Left ventricle myocardium superior (tissue), 1 donor: ENCODE measurements at regions not wholly inside any gene's neighbourhood (a gene's known extent, or its start where the extent isn't known, plus 50 kb on each side); places are given as distances from the start of the nearest gene placed in this dataset.
"Not testable (repeated sequence)": the region's sequence is repeated elsewhere in the genome, so short reads cannot be mapped to it uniquely, and the experiment has no call there.

ENCODE experiments used
- ATAC-seq: fragments of 200-7000 bp; cut with Tn5 transposase; one replicate; pipeline ENCODE4 v1.9.1; 2020; ENCODE audit warnings: mild to moderate bottlenecking, moderate library complexity
- DNase-seq: peaks from one replicate; pipeline ENCODE4 v3.0.0-alpha.2; 2020
- intact Hi-C: fragments of 100-400 bp; cut with micrococcal nuclease; formaldehyde crosslinking; loops from one replicate; pipeline ENCODE4 v1.11.0; 2022
- donor health status: DM: no; HTN: yes; CAD: no; lungs with severe emphysema.

- ATAC-seq (no peak), DNase-seq (no peak)
- intact Hi-C loops = no loop called here
Measured at GRCh38 chr2:224185023-224185601, 146.0 kb upstream of the SERPINE2 start.

- ATAC-seq (no peak), DNase-seq (no peak)
- intact Hi-C loops = no loop called here
Measured at GRCh38 chr2:224183086-224183485, 144.0 kb upstream of the SERPINE2 start.

GRCh38 chr2:224182498-224182897 is 143.4 kb upstream of the SERPINE2 start:
- DNase-seq (no peak), ATAC-seq (no peak)
- intact Hi-C loops = no loop called here

GRCh38 chr2:224181534-224182155 is 142.6 kb upstream of the SERPINE2 start:
- ATAC-seq = no peak
- intact Hi-C loops = no loop called here
- no peak for DNase-seq

DNA sequence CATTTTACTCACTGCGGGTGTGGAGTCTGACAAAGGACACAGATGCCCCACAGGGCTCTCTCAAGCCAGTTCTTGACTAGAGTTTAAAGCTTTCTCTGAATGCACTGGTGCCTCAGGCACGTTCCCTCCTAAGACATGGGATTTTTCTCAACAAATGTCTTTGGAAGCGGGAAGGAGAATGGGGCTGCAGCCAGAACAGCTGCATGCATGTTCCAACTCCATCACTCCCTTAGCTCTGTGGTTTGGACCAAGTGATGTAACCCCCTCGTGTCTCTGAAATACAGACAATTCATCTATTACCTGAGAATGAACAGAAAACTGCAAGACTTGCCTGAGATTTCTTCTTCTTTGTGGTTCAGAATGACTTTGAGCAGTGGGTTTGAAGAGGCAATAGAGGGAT is 141.7 kb upstream of the SERPINE2 start:
- DNase-seq = peak; percentile 24
- peak; percentile 67 for ATAC-seq
- intact Hi-C loops = no loop called here

- no peak for DNase-seq
Measured at GRCh38 chr2:224178056-224178455, 139.0 kb upstream of the SERPINE2 start.

DNA sequence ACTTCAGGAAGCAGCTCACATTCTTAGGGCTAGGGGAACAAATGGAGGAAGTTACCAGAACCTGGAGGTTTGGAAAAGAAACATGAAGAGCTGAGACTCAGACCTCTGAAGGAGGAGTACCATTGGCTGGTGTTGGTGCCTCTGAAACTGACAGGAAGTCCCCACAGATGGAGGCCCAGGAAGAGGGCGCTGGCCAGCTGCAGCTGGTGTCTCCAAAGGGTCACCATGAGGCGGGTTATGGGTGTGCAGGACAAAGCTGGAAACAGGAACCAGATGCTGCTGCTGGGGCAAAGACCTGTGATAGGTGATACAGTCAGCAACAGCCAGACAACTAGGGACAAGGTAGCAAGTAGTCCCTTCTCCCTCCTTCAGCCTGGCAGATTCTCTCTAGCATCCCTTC is 136.5 kb upstream of the SERPINE2 start:
- DNase-seq (no peak), ATAC-seq (no peak)
- intact Hi-C loops = no loop called here

More at GRCh38 chr2:224178056-224178455, 139.0 kb upstream of the SERPINE2 start:
- intact Hi-C loops = no loop called here
- no peak for ATAC-seq

- no peak for ATAC-seq
- intact Hi-C loops = no loop called here
- no peak for DNase-seq
Measured at GRCh38 chr2:224174990-224175389, 135.9 kb upstream of the SERPINE2 start.

DNA sequence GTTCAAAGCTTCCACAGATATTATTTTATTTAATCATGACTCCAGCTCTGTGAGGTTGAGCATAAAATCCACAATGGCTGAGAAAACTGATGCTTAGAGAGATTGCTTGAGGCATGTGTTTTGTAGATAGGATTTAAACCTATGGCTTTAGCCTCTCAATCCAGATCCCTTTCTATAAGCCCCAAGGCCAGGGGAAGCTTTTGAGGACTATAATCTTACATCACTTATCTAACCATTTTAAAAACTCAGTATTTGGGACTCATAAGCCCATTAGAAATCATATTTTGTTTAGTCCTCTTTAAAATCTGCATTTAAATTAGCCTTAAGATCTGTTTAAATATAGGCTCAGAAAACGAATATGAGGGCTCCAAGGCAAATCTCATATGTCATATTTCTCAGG is 135.4 kb upstream of the SERPINE2 start:
- intact Hi-C loops = no loop called here
- ATAC-seq (no peak), DNase-seq (no peak)

- DNase-seq = no peak
- ATAC-seq = no peak
- intact Hi-C loops = no loop called here
Measured at GRCh38 chr2:224173933-224174332, 134.8 kb upstream of the SERPINE2 start.

- ATAC-seq = no peak
- no peak for DNase-seq
- intact Hi-C loops = no loop called here
Measured at GRCh38 chr2:224173210-224173609, 134.1 kb upstream of the SERPINE2 start.

DNA sequence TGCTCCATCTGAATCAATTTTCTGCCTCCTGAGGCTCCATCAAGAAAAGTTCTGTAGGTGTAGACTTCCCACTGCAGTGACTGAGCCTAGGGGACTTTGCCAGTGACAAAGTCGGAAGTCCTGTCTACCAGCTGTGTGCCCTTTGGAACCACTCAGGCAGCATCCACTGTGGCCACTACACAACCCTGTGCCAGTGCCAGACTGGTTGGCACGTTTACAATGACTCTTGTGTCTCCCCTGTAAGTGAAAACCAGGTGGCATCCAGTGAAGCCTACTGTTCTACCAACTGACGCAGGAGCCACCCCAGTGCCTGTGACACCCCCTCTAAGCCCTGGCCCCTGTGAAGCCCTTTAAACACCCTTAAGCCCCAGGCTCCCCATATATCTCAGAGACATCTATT is 132.1 kb upstream of the SERPINE2 start:
- ATAC-seq = no peak
- DNase-seq = no peak
- intact Hi-C loops = no loop called here

DNA sequence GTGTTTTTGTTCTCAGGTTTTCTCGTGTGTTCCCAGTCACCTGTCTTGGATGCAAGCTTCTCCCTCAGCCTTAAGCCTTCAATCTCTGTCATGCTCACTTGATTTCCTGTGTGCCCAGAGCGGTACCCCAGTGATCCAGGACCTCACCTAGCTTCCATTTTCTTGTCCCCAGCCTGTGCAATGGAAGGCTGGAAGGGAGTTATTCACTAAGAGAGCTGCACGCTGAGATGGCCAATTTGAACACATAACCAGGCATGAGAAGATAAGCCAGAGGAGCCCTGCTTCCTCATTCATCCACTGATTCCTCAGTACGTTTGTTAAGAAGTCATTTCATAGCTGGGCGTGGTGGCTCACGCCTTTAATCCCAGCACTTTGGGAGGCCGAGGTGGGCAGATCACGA is 130.8 kb upstream of the SERPINE2 start:
- intact Hi-C loops = no loop called here
- no peak for DNase-seq
- no peak for ATAC-seq

- ATAC-seq, DNase-seq, intact Hi-C loops: not testable (repeated sequence)
Measured at GRCh38 chr2:224167781-224168180, 128.7 kb upstream of the SERPINE2 start.

- intact Hi-C loops = no loop called here
- ATAC-seq (no peak), DNase-seq (no peak)
Measured at GRCh38 chr2:224166654-224167053, 127.6 kb upstream of the SERPINE2 start.

DNA sequence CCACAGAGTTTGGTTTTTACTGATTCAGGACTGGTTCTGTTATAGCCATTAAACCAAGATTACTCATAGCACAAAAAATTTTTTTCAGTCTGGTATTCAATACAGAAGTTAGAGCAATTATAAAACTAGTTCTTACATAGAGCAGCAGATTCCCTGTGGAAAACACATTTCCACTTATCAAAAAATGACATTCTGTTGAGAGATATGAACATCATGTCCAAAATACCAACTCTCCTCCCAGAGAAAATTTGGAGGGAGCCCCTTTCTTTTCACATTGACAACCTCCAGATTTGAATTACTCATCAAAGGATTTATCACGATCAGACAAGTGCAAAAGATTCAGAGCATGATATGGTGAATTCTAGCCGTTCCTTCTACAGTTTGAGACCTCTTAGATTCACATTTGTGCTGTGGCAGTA is 126.8 kb upstream of the SERPINE2 start:
- intact Hi-C loops = no loop called here
- ATAC-seq (no peak), DNase-seq (no peak)

DNA sequence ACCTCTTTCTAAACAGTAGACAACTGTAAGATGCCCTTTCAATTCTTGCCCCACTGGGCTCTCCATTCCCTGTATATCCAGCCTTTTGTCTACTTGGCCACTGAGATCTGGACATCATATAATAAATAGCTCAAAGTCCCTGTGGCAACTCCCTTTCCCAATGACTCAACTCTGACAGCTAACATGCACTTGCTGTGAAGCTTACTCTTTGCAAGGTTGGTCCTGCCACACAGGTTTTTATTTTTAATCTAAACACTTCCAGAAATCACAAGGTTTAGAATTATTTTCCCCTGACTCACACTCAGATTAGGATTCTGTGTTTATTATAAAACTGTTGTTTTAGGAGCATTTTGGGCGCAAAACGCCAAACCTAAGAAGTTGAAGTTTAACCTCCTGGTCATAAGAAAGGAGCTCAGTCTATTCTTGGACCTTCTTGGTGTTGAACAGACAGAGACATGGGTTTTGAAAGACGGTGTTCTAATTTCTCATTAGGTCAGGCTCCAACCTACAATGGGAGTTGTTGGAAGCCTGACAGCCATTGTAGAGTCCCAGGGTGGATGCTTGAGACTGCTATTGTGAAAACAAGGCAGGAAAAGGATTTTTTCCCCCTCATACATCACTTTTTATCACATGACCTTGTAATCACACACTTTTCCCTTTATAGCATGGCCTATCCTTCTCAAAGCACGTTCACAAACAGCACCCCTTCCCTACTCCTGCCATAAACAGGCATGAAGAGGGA is 124.7 kb upstream of the SERPINE2 start:
- ATAC-seq = no peak
- intact Hi-C loops = no loop called here

DNA sequence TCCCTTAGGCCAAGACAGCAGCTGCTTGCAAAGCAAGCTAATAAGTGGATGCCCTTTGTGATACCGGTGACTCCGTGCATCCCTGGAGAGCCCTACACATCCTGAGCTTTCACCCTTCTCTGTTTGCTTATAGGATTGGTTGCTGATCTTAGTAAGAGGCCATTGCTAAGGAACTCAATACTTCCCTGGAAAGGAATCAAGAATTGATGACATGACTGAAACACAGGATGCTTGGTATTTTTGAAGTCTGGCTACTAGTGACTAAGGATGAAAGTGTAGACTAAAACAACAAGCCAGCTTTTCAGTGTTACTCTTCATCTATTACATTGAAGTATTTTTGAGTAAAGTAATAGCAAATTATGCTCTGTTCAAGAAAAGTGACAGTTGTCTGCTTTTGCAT is 123.0 kb upstream of the SERPINE2 start:
- ATAC-seq (no peak), DNase-seq (no peak)
- intact Hi-C loops = no loop called here

More for the DNA sequence above, 124.7 kb upstream of the SERPINE2 start:
- DNase-seq = no peak

- DNase-seq (no peak), ATAC-seq (no peak)
- intact Hi-C loops = no loop called here
Measured at GRCh38 chr2:224161712-224162111, 122.6 kb upstream of the SERPINE2 start.

- peak; percentile 30 for ATAC-seq
- intact Hi-C loops = no loop called here
- DNase-seq = peak; percentile 56
Measured at GRCh38 chr2:224160917-224161316, 121.8 kb upstream of the SERPINE2 start.
